Lung (tissue), 11 donors: ENCODE measurements at regions not wholly inside any gene's neighbourhood (a gene's known extent, or its start where the extent isn't known, plus 50 kb on each side); places are given as distances from the start of the nearest gene placed in this dataset.

Experiments
- ATAC-seq: fragments of 200-7000 bp; cut with Tn5 transposase; one replicate; pipeline ENCODE4 v1.9.1; 2020; ENCODE audit warnings: moderate number of reproducible peaks; ENCODE audit not compliant: insufficient read depth, low FRiP score
- DNase-seq, 3 donors: peaks; one replicate each; pipeline ENCODE4 v3.0.0-alpha.2; 2013 to 2017
- H3K27ac ChIP-seq, 2 donors: one replicate each; pipeline ENCODE4 v1.5.1; 2013; ENCODE audit warnings: mild to moderate bottlenecking in 2 of 2, moderate library complexity in 2 of 2, control low read depth in 1 of 2, inconsistent platforms in 1 of 2, low read depth in 1 of 2, low read length in 1 of 2
- H3K27me3 ChIP-seq, 3 donors: one replicate each; pipeline ENCODE4 v1.5.1; 2013; ENCODE audit warnings: low read length in 2 of 3; ENCODE audit not compliant: control insufficient read depth in 3 of 3, insufficient read depth in 3 of 3
- H3K36me3 ChIP-seq, 4 donors: one replicate each; pipeline ENCODE4 v1.5.1; 2013; ENCODE audit warnings: low read length in 4 of 4, mild to moderate bottlenecking in 1 of 4, moderate library complexity in 1 of 4; ENCODE audit not compliant: control insufficient read depth in 4 of 4, insufficient read depth in 4 of 4
- H3K4me1 ChIP-seq, 5 donors: one replicate each; pipeline ENCODE4 v1.5.1; 2013; ENCODE audit warnings: low read length in 5 of 5, mild to moderate bottlenecking in 2 of 5, moderate library complexity in 1 of 5; ENCODE audit not compliant: control insufficient read depth in 5 of 5, insufficient read depth in 5 of 5
- H3K4me3 ChIP-seq: one replicate; pipeline ENCODE4 v1.5.1; 2013; ENCODE audit warnings: mild to moderate bottlenecking, control low read depth, moderate library complexity
- H3K9ac ChIP-seq, 2 donors: one replicate each; pipeline ENCODE4 v1.5.1; 2013; ENCODE audit warnings: low read length in 2 of 2, control low read depth in 1 of 2; ENCODE audit not compliant: insufficient read depth in 1 of 2
- H3K9me3 ChIP-seq, 4 donors: one replicate each; pipeline ENCODE4 v1.5.1; 2013; ENCODE audit warnings: low read length in 3 of 4, mild to moderate bottlenecking in 1 of 4, moderate library complexity in 1 of 4; ENCODE audit not compliant: control insufficient read depth in 4 of 4, insufficient read depth in 3 of 4
- WGBS, 2 donors: extraction: QIAGEN DNeasy Blood & Tissue Kit; methylation state at CpG; one replicate each; pipeline ENCODE4 v1.1.7; 2013; 5-methylcytosine and 5-hydroxymethylcytosine counted together
- TF ChIP-seq, protein P1 (sequence below): IDR thresholded peaks from 2 replicates; pipeline ENCODE4 v1.5.1; 2012; ENCODE audit warnings: mild to moderate bottlenecking; ENCODE audit errors: control extremely low read depth, extremely low read depth
- donor health status: control.
- donor health status: control.
- donor health status: Bipolar disorder and iron deficiency.
- donor health status: healthy.
- donor health status: DM: yes; HTN: yes; CAD: no.

DNA sequence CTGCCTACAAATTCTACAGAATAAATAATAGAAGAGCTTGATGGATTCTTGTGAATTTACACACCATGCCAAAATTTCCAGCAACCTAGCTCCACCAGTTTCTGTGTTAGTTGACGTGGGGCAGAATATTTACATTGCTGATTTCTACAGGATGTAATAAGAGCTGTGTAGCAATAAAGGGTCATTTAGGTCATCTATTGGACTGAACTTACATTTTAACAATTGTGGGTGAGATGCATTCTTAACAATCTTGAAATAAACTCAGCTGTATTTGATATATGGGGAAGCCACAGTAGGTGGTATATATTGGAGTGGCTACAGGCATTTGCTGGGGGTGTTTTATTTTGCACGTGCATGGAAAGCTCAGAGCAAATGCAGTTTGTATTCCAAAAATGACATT is 655.3 kb downstream of the IQCM start:
- ATAC-seq (no peak), DNase-seq (peak in 1 of 3 donors; percentile 24)
- Histone ChIP-seq H3K4me3 (no peak overlapping the region), H3K27me3 (no peaks in the 10 kb centered on the region), H3K9me3 (no peaks in the 10 kb centered on the region), H3K4me1 (peaks cover 0 to 3% (median 0%) of the 10 kb centered on the region in 5 donors), H3K36me3 (no peaks in the 10 kb centered on the region), H3K9ac (no peak overlapping the region), H3K27ac (no peak overlapping the region)
- TF ChIP-seq, protein P1, sequence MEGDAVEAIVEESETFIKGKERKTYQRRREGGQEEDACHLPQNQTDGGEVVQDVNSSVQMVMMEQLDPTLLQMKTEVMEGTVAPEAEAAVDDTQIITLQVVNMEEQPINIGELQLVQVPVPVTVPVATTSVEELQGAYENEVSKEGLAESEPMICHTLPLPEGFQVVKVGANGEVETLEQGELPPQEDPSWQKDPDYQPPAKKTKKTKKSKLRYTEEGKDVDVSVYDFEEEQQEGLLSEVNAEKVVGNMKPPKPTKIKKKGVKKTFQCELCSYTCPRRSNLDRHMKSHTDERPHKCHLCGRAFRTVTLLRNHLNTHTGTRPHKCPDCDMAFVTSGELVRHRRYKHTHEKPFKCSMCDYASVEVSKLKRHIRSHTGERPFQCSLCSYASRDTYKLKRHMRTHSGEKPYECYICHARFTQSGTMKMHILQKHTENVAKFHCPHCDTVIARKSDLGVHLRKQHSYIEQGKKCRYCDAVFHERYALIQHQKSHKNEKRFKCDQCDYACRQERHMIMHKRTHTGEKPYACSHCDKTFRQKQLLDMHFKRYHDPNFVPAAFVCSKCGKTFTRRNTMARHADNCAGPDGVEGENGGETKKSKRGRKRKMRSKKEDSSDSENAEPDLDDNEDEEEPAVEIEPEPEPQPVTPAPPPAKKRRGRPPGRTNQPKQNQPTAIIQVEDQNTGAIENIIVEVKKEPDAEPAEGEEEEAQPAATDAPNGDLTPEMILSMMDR: no peak
- WGBS, 2 donors: 49 to 64% methylated on average over 2 of the region's 2 CpGs

DNA sequence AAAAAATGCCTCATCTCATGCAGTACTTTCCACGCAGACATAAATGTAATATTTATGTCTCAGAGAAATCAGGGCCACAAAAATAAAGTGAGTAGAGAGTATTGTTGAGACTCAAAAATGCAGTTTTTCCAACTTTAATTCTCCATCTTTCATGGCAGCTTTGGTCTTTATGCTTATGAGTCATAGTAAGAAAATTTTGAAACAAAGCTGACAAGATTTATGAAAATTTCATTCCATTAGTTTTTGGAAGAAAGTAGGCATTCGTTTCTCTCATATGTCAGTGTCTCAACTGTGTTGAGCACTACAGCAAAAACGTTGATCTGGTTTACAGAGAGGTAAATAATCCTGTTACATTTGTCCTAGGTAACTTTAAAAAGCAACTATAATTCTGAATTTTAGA is 656.8 kb downstream of the IQCM start:
- Histone ChIP-seq H3K27me3 (no peaks in the 10 kb centered on the region), H3K36me3 (no peaks in the 10 kb centered on the region), H3K27ac (no peak overlapping the region), H3K9me3 (no peaks in the 10 kb centered on the region), H3K9ac (no peak overlapping the region), H3K4me3 (no peak overlapping the region), H3K4me1 (peaks cover 0 to 3% (median 0%) of the 10 kb centered on the region in 5 donors)
- 50 to 63% methylated on average over 3 of the region's 3 CpGs for WGBS, 2 donors
- DNase-seq: no peak
- TF ChIP-seq, protein P1: no peak
- no peak for ATAC-seq

- Histone ChIP-seq H3K9me3 (no peaks in the 10 kb centered on the region), H3K27me3 (no peaks in the 10 kb centered on the region), H3K4me1 (no peaks in the 10 kb centered on the region), H3K4me3 (no peak overlapping the region), H3K27ac (no peak overlapping the region), H3K36me3 (no peaks in the 10 kb centered on the region), H3K9ac (no peak overlapping the region)
- DNase-seq: no peak
- TF ChIP-seq, protein P1: no peak
- ATAC-seq: no peak
- WGBS, 2 donors: 70 to 71% methylated on average over 2 of the region's 2 CpGs
These were observed 669.8 kb downstream of the IQCM start for GRCh38 chr4:149145803-149146202.

- H3K27me3 ChIP-seq: no peaks in the 10 kb centered on the region
- no peaks in the 10 kb centered on the region for H3K36me3 ChIP-seq
- no peak for DNase-seq
- H3K9ac ChIP-seq: no peak overlapping the region
- H3K27ac ChIP-seq: no peak overlapping the region
- no peaks in the 10 kb centered on the region for H3K9me3 ChIP-seq
- TF ChIP-seq, protein P1: no peak
- H3K4me1 ChIP-seq: no peaks in the 10 kb centered on the region
- ATAC-seq: no peak
- no peak overlapping the region for H3K4me3 ChIP-seq
- 59 to 64% methylated on average over 1 of the region's 1 CpG for WGBS, 2 donors
These were observed 671.6 kb downstream of the IQCM start for GRCh38 chr4:149144060-149144459.
